ENCODE measurements at regions not wholly inside any gene's neighbourhood (a gene's known extent, or its start where the extent isn't known, plus 50 kb on each side); places are given as distances from the start of the nearest gene placed in this dataset.
"Not testable (repeated sequence)": the region's sequence is repeated elsewhere in the genome, so short reads cannot be mapped to it uniquely, and the experiment has no call there.

- not testable (repeated sequence) for DNase-seq (ENCODE audit: low spot score)
Measured at GRCh38 chr9:87374023-87374919, 123.4 kb upstream of the DAPK1 start.

GRCh38 chr9:87375397-87376073 lies 122.1 kb upstream of the DAPK1 start:
- peak; percentile 13 for DNase-seq (ENCODE audit: low spot score)

- no peak for DNase-seq (ENCODE audit: low spot score)
Measured at GRCh38 chr9:87378676-87379075, 119.0 kb upstream of the DAPK1 start.

GRCh38 chr9:87379300-87379699 lies 118.4 kb upstream of the DAPK1 start:
- DNase-seq (ENCODE audit: low spot score) = no peak

- no peak for DNase-seq (ENCODE audit: low spot score)
Measured at GRCh38 chr9:87381050-87381711, 116.5 kb upstream of the DAPK1 start.

GRCh38 chr9:87381746-87382145 lies 115.9 kb upstream of the DAPK1 start:
- DNase-seq (ENCODE audit: low spot score) = no peak

- no peak for DNase-seq (ENCODE audit: low spot score)
Measured at GRCh38 chr9:87382900-87383299, 114.8 kb upstream of the DAPK1 start.

GRCh38 chr9:87383344-87384150 lies 114.1 kb upstream of the DAPK1 start:
- DNase-seq (ENCODE audit: low spot score) = no peak

- DNase-seq (ENCODE audit: low spot score) = no peak
Measured at GRCh38 chr9:87386490-87387025, 111.1 kb upstream of the DAPK1 start.

GRCh38 chr9:87387351-87388011 lies 110.2 kb upstream of the DAPK1 start:
- no peak for DNase-seq (ENCODE audit: low spot score)

GRCh38 chr9:87388708-87389107 lies 109.0 kb upstream of the DAPK1 start:
- not testable (repeated sequence) for DNase-seq (ENCODE audit: low spot score)

- no peak for DNase-seq (ENCODE audit: low spot score)
Measured at GRCh38 chr9:87389936-87390335, 107.7 kb upstream of the DAPK1 start.

- no peak for DNase-seq (ENCODE audit: low spot score)
Measured at GRCh38 chr9:87390361-87390760, 107.3 kb upstream of the DAPK1 start.

GRCh38 chr9:87392086-87392485 lies 105.6 kb upstream of the DAPK1 start:
- DNase-seq (ENCODE audit: low spot score) = no peak

- DNase-seq (ENCODE audit: low spot score) = no peak
Measured at GRCh38 chr9:87393706-87394230, 103.9 kb upstream of the DAPK1 start.

- no peak for DNase-seq (ENCODE audit: low spot score)
Measured at GRCh38 chr9:87395804-87396479, 101.7 kb upstream of the DAPK1 start.

GRCh38 chr9:87401681-87402080 lies 96.0 kb upstream of the DAPK1 start:
- DNase-seq (ENCODE audit: low spot score) = no peak

GRCh38 chr9:87402537-87402936 lies 95.1 kb upstream of the DAPK1 start:
- no peak for DNase-seq (ENCODE audit: low spot score)

- no peak for DNase-seq (ENCODE audit: low spot score)
Measured at GRCh38 chr9:87405677-87406542, 91.8 kb upstream of the DAPK1 start.
